ENCODE measurements at regions not wholly inside any gene's neighbourhood (a gene's known extent, or its start where the extent isn't known, plus 50 kb on each side); places are given as distances from the start of the nearest gene placed in this dataset.

DNA sequence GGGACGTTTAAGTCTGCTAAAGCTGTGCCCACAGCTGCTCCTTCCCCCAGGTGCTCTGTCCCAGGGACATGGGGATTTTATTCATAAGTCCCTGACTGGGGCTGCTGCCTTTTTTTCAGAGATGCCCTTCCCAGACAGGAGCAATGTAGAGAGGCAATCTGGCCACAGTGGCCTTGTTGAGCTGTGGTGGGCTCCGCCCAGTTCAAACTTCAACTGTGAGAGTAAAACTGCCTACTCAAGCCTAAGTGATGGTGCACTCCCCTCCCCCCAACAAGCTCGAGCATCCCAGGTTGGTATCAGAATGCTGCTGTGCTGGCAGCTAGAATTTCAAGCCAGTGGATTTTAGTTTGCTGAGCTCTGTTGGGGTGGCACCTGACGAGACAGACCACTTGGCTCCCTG, 1371.4 kb downstream of the ADGRL3 start:
- BruUV-seq (replicated peaks), result no TSS peak
- intact Hi-C loops (cut with micrococcal nuclease; ENCODE audit: unreplicated experiment), result no loop called here
- no peaks in the 10 kb centered on the region for H3K27me3 ChIP-seq (ENCODE audit: control insufficient read depth in 1 of 2, insufficient read depth in 2 of 2, low read length in 2 of 2)
- DNase-seq (ENCODE audit: low spot score) (peak; percentile 55), FAIRE-seq (peak; percentile 34), ATAC-seq (peak; percentile 100)
- in situ Hi-C loops (cut with HindIII; ENCODE audit: extremely low pct_ligation_motif_present, low pct_unique_long_range_greater_than_20kb), result no loop called here
- no peak overlapping the region for H3K4me3 ChIP-seq (replicated peaks in 1 of 3; ENCODE audit: insufficient read depth in 1 of 3, low read depth in 2 of 3, low read length in 3 of 3)
- ChIA-PET CTCF (ENCODE audit: low intra/inter-chr PET ratio, low total read pairs) (no interaction called here), POLR2A (no interaction called here)
- no peak overlapping the region for H3K27ac ChIP-seq (ENCODE audit: extremely low read length, insufficient read depth, low read length)
- H3K4me1 ChIP-seq (ENCODE audit: insufficient read depth, low read length), result peaks cover 11% of the 10 kb centered on the region
- H3K4me2 ChIP-seq (ENCODE audit: low read depth, low read length), result no peak overlapping the region
- no peaks in the 10 kb centered on the region for H3K9me3 ChIP-seq (ENCODE audit: low read length)
- H2AFZ ChIP-seq (ENCODE audit: low read length), result no peak overlapping the region
- WGBS (ENCODE audit: low lambda C conversion rate), result no CpG with 5 or more reads among the region's 4 CpGs
- H4K20me1 ChIP-seq (ENCODE audit: insufficient read depth, low read length), result no peaks in the 10 kb centered on the region
- H3K36me3 ChIP-seq (replicated peaks in 1 of 2; ENCODE audit: control insufficient read depth in 1 of 2, insufficient read depth in 2 of 2, low read length in 2 of 2), result no peaks in the 10 kb centered on the region
- no peaks in the 10 kb centered on the region for H3K79me2 ChIP-seq (ENCODE audit: insufficient read depth, low read length)
- no peak overlapping the region for H3K9ac ChIP-seq (ENCODE audit: insufficient read depth, low read depth, low read length)
- TF ChIP-seq FOXK2 (IDR thresholded peaks at IDR 0.05) (no peak), ZNF546 (CRISPR knock-in tag; conservative IDR thresholded peaks at IDR 0.05) (no peak), ZNF446 (CRISPR knock-in tag; IDR thresholded peaks at IDR 0.05) (no peak), ZNF24 (IDR thresholded peaks at IDR 0.05) (no peak), ZNF12 (CRISPR knock-in tag; IDR thresholded peaks at IDR 0.05) (no peak), MEIS2 (CRISPR knock-in tag; IDR thresholded peaks at IDR 0.05) (no peak), IKZF1 (IDR thresholded peaks at IDR 0.05) (no peak), MYNN (CRISPR knock-in tag; IDR thresholded peaks at IDR 0.05; ENCODE audit: low read depth) (no peak), ZNF746 (CRISPR knock-in tag; IDR thresholded peaks at IDR 0.05) (no peak), EP300 (IDR thresholded peaks at IDR 0.05; ENCODE audit: low read depth in 2 of 2, low read length in 2 of 2) (no peak), EP300 (CRISPR knock-in tag; IDR thresholded peaks at IDR 0.05; ENCODE audit: borderline replicate concordance) (no peak), PLRG1 (conservative IDR thresholded peaks at IDR 0.05) (no peak), HNF4A (CRISPR knock-in tag; IDR thresholded peaks at IDR 0.05) (peak; percentile 51; the same call in 1 of the 2 replicates)
- TF ChIP-seq, protein P1, sequence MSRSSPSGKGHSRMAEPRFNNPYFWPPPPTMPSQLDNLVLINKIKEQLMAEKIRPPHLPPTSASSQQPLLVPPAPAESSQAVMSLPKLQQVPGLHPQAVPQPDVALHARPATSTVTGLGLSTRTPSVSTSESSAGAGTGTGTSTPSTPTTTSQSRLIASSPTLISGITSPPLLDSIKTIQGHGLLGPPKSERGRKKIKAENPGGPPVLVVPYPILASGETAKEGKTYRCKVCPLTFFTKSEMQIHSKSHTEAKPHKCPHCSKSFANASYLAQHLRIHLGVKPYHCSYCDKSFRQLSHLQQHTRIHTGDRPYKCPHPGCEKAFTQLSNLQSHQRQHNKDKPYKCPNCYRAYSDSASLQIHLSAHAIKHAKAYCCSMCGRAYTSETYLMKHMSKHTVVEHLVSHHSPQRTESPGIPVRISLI (CRISPR knock-in tag; IDR thresholded peaks at IDR 0.05; ENCODE audit: borderline replicate concordance), result no peak
- TF ChIP-seq, protein P2, sequence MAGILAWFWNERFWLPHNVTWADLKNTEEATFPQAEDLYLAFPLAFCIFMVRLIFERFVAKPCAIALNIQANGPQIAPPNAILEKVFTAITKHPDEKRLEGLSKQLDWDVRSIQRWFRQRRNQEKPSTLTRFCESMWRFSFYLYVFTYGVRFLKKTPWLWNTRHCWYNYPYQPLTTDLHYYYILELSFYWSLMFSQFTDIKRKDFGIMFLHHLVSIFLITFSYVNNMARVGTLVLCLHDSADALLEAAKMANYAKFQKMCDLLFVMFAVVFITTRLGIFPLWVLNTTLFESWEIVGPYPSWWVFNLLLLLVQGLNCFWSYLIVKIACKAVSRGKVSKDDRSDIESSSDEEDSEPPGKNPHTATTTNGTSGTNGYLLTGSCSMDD (CRISPR knock-in tag; IDR thresholded peaks at IDR 0.05), result no peak
- TF ChIP-seq, protein P3, sequence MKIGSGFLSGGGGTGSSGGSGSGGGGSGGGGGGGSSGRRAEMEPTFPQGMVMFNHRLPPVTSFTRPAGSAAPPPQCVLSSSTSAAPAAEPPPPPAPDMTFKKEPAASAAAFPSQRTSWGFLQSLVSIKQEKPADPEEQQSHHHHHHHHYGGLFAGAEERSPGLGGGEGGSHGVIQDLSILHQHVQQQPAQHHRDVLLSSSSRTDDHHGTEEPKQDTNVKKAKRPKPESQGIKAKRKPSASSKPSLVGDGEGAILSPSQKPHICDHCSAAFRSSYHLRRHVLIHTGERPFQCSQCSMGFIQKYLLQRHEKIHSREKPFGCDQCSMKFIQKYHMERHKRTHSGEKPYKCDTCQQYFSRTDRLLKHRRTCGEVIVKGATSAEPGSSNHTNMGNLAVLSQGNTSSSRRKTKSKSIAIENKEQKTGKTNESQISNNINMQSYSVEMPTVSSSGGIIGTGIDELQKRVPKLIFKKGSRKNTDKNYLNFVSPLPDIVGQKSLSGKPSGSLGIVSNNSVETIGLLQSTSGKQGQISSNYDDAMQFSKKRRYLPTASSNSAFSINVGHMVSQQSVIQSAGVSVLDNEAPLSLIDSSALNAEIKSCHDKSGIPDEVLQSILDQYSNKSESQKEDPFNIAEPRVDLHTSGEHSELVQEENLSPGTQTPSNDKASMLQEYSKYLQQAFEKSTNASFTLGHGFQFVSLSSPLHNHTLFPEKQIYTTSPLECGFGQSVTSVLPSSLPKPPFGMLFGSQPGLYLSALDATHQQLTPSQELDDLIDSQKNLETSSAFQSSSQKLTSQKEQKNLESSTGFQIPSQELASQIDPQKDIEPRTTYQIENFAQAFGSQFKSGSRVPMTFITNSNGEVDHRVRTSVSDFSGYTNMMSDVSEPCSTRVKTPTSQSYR (CRISPR knock-in tag; IDR thresholded peaks at IDR 0.05; ENCODE audit: borderline replicate concordance), result 0 out of 2 replicates have a peak, but pooled peaks have one; percentile 26
- TF ChIP-seq, protein P4, sequence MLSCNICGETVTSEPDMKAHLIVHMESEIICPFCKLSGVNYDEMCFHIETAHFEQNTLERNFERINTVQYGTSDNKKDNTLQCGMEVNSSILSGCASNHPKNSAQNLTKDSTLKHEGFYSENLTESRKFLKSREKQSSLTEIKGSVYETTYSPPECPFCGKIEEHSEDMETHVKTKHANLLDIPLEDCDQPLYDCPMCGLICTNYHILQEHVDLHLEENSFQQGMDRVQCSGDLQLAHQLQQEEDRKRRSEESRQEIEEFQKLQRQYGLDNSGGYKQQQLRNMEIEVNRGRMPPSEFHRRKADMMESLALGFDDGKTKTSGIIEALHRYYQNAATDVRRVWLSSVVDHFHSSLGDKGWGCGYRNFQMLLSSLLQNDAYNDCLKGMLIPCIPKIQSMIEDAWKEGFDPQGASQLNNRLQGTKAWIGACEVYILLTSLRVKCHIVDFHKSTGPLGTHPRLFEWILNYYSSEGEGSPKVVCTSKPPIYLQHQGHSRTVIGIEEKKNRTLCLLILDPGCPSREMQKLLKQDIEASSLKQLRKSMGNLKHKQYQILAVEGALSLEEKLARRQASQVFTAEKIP (CRISPR knock-in tag; IDR thresholded peaks at IDR 0.05; ENCODE audit: borderline replicate concordance), result no peak

Data from HepG2 (cell line).